CD4-positive, alpha-beta T cell treated with Interleukin-4 for 4 hours (primary cell): ENCODE measurements at regions not wholly inside any gene's neighbourhood (a gene's known extent, or its start where the extent isn't known, plus 50 kb on each side); places are given as distances from the start of the nearest gene placed in this dataset.

ENCODE experiments used
- DNase-seq: peaks from one replicate; pipeline ENCODE4 v3.0.0-alpha.2; 2020

DNA sequence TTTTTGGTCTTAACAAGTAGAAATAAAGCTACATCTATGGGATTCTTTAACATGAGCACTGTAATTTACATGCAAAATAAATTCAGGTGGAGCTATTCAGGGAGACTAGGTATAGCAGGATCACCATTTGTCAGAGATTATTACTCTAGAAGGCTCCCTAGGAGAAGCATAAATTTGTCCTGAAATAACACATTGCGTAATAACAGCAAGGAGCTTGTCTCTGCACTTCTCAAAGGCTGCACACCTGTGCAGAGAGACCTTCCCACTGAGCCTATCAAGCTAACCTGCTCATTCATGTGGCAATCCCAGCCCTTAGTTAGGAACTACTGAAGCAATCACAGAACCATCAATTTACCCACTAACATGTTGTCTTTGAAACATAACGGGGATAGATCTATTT lies 437.4 kb upstream of the MC4R start:
- DNase-seq: no peak

DNA sequence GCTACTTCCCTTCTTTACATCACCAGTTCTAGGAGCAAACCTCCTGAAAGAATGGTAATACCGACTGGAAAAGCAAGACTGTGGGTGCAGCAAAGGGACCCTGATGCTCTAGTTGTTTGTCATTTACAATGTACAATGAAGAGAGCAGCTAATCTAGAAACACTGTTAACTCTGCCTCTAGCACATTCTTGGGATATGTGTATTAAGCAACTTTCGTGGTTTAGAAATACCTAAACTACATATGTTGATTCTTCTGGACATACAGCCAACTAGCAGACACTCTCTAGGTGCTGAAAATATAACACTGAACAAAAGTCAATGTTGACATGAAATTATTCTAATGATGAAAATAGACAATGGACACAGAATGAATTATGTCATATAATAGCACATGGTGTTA lies 440.3 kb upstream of the MC4R start:
- DNase-seq: no peak

DNA sequence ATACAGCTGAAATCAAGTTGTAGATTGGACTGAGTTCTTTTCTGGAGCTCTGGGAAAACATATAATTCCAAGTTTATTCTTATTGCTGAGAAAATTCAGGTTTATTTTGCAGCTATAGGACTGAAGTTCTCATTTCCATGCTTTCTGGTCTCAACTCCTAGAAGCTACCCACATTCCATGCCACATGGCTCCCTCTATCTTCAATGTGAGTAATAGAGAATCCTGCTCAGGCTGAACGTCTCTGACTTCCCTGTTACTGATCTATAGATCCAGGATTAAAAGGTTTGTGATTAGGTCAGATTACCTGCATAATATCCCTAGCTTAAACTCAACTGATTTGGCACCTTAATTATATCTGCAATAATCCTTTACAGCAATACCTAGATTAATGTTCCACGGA lies 453.8 kb upstream of the MC4R start:
- no peak for DNase-seq

DNA sequence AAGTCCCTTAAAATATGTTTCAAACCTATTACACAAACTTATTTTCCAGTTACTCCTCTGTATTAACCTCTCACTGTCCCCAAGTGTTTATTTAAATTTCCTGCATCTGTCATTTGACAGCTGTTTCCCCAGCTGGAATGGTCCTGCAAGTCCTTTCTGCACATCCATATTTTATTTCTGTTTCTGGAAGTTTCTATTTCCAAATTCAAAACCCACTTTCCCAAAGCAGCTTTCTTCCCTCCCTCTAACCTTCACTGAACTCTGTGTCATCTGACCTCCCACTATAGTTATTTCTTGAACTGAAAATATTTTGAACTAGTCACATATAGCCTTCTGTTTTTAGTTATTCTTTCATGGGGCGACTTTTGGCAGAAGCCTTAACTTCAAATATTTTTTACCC lies 459.4 kb upstream of the MC4R start:
- DNase-seq: no peak

DNA sequence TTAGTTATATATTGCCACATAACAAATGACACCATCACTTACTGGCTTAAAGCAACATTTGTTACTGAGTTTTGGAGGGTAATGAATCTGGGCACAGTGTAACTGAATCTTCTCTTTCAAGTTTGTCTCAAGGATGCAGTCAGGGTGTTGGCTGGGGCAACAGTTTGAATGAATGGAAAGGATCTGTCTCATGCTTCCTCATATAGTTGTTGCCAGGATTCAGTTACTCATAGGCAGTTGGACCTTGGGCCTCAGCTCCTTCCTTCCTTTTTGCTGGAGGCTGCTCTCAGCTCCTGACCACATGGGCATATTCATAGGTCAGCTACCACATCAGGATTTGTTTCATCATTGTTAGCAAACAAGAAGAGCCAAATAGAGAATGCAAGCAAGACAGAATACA lies 466.1 kb upstream of the MC4R start:
- no peak for DNase-seq

DNA sequence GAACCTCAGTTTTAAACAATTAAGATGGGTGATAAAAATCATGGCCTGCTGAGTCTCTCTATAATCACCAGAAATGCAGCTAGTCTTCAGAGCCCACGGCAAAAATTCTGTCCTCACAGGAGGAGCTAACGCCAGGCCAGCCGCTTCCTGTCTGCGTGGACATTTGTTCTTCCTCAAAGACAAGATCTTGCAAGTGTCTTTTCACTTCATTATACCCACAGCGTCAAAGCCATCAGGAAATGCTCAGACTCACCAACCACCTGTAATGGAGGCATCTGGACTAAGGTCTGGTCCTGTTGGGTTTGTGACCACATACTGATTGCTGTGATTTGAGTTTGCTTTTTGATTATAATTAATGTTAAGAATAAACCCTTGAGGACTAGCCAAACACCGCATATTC lies 473.8 kb upstream of the MC4R start:
- no peak for DNase-seq

DNA sequence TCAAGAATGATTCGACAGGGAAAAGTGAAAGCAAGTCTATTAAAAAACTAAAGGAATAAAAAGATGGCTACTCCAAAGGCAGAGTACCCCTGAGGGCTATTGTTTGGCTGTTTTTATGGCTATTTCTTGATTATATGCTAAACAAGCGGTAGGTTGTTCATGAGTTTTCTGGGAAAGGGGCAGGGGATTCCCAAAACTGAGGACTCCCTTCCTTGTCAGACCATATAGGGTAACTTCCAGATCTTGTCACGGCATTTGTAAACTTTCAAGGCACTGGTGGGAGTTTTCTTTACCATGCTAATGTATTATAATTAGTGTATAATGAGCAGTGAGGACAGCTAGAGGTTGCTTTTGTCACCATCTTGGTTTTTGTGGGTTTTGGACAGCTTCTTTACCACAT lies 474.9 kb upstream of the MC4R start:
- DNase-seq: no peak

DNA sequence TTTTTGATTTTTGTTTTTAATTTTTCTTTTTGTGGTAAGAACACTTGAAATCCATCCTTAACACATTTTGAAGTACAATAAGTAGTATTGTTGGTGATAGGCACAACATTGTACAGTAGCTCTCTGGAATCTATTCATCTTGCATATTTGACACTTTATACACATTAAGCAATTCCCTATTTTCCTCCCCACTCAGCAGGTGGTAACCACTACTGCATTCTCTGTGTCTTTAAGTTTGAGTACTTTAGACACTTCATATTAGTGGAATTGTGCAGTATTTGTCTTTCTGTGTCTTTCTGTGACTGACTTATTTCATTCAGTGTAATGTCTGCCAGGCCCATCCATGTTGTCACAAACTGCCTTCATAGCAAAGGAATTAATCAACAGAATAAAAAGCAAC lies 471.7 kb upstream of the CDH20 start:
- DNase-seq: no peak

DNA sequence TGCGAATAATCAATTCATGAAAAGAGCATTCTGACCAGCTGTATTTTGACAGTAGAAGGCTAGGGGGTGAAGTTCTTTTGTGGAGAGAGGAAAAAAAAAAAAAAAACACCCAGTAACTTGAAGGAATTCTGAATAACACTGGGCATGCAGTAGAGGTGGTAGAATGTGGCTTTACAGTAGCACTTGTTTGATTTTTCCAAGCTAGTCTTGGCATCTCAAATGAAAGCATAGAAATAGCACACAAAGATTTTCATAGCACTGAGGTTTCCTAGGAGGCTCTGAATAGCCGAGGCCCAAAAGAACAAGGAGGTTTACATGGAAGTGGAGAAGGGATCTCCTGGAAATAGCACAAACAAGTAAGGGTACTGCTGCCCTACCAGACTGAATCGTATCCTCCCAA lies 470.2 kb upstream of the CDH20 start:
- DNase-seq: no peak

DNA sequence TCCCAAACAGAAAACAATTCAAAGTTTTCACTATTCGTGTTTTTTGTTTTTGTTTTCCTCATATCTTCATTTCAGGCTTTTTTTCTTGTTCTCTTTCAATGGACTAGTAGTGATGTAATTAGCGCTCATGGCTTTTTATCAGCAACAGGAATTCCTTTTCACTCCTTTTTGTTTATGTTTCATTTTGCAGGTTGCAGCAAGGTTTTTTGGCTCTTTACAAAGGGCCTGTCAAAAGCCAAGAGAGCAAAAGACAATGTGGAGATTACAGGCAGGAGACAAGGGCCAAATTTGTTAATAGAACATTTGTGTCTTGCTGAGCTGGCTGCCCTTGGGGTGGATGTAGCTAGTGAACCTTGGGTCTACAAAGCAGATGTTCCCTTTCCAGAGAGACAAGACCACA lies 467.4 kb upstream of the CDH20 start:
- DNase-seq: no peak

DNA sequence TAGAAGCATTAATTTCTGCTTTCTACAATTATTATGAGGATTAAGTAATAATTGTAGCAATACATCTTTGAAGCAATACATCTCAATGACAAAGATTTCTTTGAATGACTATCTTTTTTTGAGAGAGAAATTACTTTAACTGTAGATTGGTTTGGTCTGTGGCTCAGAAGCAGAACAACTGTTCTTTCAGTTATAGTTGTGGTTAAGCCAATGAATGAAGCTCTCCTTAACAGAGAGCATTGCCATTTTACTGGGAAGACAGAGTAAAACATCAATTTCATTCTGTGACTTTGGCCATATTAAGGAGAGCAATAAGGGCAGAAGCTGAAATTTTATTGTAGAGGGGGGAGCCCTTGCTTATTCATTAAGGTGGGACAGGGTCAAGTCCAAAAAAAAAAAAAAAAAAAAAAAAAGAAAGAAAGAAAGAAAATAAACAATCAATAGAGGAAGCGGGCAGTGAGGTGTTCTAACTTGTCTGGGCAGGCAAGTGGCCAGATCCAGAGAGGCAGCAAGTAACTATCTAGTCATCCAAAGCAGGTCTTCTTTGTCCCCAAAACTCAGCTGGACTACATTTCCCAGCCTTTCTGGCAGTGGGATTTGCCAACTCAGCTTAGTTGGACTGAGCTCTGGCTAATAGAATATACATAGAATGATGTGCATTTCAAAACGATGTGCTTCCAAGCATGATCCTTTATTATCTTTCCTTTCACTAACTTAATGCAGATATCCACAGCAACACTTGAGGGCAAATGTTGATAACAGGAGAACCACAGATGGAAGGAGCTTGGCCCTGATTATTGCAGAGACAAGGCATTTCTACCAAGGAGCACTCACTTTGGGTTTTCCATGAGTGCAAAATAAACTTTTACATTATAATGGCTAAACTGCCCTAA lies 462.7 kb upstream of the CDH20 start:
- DNase-seq: no peak

DNA sequence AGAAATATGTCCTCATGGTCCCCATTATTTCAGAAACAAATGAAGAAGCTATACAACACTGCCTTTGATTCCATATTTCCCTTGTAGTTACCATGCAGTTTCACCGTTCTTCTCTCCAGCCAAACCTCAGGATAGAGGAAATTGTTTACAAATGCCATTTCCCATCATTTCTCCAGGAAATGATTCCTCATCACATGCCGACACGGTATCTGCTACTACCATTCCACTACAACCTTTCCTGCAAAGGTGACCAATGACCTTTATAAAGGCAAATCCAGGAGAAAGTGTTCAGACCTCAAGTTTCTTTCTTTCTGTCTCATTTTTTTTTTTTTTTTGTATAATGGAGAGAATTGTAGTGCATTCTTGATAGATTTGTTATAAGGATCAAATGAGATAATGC lies 460.8 kb upstream of the CDH20 start:
- DNase-seq: no peak

DNA sequence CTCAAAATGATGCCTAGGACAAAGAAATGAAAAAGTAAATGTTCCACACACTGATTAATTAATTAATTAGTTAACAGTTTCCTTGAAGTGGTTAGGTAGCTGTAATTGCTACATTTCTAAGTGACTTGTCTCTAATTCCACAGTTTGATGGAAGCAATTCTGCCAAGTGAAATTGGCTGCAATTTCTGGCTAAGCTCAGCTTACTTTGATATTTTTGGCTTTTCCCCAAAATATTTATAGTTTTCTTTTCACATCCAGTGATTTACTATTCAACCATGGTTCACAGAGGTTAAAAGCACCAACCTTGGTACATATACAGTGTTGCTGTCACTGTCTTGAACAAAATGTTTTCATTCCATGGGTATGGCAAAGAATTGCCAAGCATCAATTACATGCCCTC lies 459.5 kb upstream of the CDH20 start:
- no peak for DNase-seq

DNA sequence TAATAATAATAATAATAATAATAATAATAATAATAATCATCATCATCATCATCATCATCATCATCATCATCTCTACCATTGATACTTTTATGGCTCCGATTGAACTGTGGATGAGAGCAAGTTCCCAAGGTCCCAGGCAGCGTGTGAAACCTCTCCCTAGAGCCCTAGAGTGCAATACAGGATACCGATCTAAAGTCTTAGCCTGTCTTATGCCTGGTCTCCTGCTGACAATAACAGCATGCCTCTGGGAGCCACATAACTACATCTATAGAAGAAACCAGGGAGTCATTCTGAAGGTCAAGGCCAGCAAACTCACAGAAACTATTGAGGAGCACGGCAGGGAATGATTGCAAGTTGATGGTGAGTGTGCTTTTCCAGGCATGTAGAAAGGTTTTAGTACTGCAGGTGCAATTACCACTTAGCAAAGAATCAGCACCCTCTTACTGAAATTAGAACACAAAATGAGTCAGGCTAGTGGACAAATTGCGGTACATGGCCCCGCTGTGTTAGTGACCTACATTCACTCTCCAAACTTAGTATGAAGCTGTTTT lies 457.2 kb upstream of the CDH20 start:
- no peak for DNase-seq

DNA sequence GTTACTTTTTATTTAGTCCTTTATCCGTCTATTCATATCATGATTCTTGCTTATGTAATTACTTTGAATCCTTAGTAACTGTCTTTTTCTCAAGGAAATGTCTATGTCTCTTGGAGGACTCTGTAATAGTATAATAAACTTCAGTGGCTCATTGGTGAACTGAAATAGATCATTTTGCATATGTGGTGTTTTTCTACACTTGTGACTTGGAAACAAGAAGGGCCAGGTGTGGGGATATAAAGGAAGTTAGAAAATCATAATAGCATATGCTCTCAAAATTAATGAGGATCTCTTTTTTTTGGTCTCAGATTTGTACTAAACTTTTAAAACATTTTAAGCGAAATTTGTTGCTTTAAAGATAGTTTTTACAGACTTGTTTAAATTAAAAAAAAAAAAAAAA lies 453.0 kb upstream of the CDH20 start:
- no peak for DNase-seq

DNA sequence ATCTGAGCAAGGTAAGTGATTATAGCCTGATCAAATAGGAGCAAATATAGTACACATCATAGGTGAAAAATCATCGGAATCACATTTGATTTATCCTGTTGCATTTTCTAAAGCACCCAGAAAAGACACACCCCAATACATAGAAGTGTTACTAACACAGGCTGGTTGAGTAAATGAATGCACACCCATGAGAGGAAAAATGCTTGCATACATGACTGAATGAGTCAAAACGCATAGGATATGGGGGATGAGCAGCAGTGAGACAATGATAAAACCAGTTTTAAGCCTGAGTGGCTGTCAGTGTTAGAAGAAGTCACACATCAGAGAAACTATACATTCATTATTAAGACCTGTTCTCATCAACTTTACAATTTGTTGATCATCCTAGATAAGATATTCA lies 449.6 kb upstream of the CDH20 start:
- no peak for DNase-seq

DNA sequence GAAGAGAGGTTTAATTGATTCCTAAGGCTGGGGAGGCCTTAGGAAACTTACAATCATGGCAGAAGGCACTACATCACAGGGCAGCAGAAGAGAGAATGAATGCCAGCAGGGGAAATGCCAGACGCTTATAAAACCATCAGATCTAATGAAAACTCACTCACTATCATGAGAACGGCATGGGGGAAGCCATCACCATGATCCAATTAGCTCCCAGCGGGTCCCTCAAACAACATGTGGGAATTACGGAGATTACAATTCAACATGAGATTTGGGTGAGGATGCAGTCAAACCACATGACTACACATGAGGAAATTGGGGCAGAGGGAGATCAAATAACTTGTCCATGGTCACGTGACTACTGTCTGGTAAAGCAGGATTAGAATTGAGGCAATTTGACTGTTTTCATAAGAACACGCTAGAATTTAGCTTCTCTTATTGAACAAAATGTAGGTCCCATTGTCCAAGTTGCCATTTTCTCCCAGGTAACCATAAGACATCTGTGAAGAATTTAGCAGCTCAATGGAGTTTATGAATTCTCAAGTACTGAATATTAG lies 445.1 kb upstream of the CDH20 start:
- no peak for DNase-seq

DNA sequence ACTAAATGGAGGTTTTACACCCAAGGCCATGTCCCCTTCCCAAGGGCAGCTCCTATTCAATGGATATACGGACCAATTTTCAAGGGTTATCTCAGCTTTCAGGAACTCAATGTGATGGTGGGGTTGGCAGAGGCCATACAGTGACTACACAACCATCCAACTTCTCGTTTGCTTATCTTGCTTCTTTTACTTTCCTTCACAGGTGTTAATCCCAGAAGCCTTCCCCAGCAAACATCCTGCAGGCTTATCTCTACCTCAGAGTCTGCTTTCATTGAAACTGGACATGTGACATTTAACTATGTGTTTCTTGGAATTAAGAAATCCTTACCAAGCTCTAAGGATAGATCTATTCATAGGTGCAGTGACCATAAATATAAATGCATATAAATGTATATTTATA lies 443.8 kb upstream of the CDH20 start:
- no peak for DNase-seq

DNA sequence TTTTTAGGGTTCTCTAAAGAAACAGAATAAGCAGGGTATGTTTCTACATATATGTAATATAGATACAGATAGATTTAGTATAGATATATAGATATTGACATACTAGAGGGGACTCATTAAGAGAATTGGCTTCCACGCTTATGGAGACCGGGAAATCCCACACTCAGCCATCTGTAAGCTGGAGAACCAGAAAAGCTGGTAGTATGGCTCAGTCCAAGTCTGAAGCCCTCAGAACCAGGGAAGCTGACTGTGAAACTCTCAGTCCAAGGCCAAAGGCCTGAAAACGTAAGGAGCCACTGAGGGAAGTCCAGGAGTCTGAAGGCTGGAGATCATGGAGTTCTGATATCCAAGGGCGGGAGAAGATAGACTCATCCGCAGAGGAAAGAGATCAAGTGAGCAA lies 441.3 kb upstream of the CDH20 start:
- DNase-seq: no peak

DNA sequence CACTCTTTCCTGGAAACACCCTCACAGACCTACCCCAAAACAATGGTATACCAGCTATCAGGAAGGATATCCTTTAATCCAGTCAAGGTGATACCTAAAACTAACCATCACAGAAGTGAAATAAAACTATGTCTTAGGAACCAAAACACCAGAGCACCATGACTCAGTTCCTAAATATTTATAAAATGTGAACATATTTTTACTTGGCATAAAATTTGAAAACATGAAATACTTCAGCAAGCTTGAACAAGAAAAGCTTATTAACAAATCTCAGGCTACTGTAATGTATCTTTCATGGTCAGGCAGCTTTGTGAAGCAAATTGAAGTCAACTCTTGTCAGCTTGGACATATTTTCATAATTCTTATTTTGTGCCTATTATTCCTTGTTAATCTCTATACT lies 440.8 kb upstream of the CDH20 start:
- no peak for DNase-seq

DNA sequence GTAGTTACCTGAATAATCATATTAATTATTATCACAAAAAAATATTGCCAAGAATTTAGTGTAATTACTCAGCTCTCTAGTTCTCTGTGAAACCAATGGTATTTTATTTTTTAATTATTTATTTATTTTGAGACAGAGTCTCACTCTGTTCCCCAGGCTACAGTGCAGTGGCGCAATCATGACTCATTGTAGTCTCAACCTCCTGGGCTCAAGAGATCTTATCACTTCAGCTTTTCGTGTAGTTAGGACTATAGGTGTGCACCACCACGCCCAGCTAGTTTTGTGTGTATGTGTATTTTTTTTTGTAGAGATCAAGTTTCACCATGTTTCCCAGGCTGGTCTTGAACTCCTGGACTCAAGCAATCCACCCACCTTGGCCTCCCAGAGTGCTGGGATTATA lies 440.4 kb upstream of the CDH20 start:
- no peak for DNase-seq

DNA sequence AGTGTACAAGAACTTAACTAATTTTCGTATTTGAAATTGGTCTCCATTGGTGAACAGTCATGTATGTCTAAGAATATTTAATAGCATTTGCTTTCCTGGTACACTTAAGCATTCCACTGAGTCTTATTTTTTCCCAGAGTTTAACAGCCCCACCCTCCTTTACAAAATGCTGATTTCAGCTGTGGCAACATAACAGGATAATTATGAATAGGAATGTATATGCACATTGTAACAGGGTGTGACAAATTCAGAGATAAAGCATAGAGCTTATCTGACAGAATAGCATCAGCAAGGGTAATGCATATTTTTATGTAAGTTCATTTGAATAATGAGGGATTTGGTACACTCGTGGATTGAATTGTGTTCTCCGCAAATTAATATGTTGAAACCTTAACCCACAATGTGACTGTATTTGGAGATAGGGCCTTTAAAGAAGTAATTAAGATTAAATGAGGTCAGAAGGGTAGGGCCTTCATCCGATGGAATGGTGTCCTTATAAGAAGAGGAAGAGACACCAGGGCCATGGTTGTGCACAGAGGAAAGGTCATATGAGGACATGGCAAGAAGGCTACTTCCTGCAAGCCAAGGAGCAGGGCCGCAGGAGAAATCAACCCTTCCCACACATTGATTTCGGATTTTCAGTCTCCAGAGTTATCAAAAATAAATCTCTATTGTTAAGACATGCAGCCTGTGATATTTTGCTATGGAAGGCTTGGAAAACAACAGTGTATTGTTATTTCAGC lies 439.7 kb upstream of the CDH20 start:
- DNase-seq: no peak

DNA sequence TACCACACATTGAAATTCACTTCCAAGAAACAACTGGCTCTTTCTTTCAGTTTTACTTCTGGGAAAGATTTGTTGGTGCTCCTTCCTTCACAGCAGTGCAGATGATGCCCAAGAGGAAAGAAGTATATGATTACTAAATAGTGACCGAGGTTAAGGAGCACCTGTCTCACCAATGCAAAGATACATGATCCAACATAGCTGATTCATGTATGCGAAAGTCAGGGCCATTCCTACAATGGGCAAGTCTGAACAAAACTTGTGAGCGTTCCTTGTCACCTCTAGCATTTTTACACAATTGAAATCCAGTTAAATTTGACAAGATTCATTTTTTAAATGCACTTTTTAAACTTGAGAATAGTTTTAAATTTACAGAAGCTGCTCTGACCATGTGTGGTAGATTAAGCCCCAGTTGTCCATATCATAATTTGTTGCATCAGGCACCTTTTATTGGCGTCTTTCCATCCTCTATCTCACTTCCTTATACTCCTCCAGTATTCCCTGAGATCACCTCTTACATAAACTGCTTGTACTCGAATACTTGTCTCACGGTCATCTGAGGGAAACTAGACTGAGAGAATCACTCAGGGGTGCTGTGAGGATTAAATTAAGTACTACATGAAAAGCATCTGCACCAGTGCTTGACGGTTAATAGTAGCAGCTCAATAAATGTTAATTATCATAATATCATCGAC lies 438.8 kb upstream of the CDH20 start:
- DNase-seq: no peak
